K562 (cell line): ENCODE measurements at regions not wholly inside any gene's neighbourhood (a gene's known extent, or its start where the extent isn't known, plus 50 kb on each side); places are given as distances from the start of the nearest gene placed in this dataset.
A peak's percentile ranks its signal among the peaks of the same experiment; 100 is the strongest.

Experiments
- ATAC-seq: fragments of 200-7000 bp; cut with Tn5 transposase; 3 replicates; pipeline ENCODE4 v1.9.1; 2020; ENCODE audit warnings: moderate library complexity
- BruUV-seq: library from RNA; stranded (reverse); fragments of 400-500 nt; replicated peaks from 2 replicates; lab custom pipeline; 2021; lab: Mats Ljungman, UMichigan
- CTCF ChIA-PET: fragments of 300-600 bp; formaldehyde crosslinking; extraction: SDS; loops from one replicate; lab custom pipeline; 2021; ENCODE audit warnings: low intra/inter-chr PET ratio; lab: Yijun Ruan, JAX
- POLR2A ChIA-PET: fragments of 300-600, 350-650 bp; sonication (Branson Sonifier 250); formaldehyde crosslinking; extraction: SDS; loops from one replicate; lab custom pipeline; 2021; ENCODE audit warnings: antibody characterized with exemption, inconsistent platforms; lab: Yijun Ruan, JAX
- DNase-seq, 4 experiments: peaks; one replicate each; pipeline versions ENCODE4 v3.0.0 to v3.0.0-alpha.2; 2011 to 2018; ENCODE audit warnings: low spot score in 3 of 4, mixed read lengths in 3 of 4; ENCODE audit errors: extremely low read depth in 1 of 4
- FAIRE-seq: peaks from 2 replicates; lab custom pipeline; 2011; peaks lifted over from hg19 to GRCh38; lab: Jason Lieb, UNC
- H2AFZ ChIP-seq: 2 replicates; pipeline ENCODE4 v1.6.0; 2011; ENCODE audit warnings: low read depth, low read length, control low read depth, inconsistent platforms
- H3K27ac ChIP-seq: fragments of 200-600 bp; 3 replicates; pipeline ENCODE4 v1.8.0; 2011; ENCODE audit warnings: low read depth, mild to moderate bottlenecking, control low read depth, inconsistent platforms, low read length, moderate library complexity, mixed read lengths; ENCODE audit errors: extremely low read depth
- H3K27me3 ChIP-seq, 2 experiments: fragments of 300-600 bp in 1 of 2; 2 replicates in 1 of 2; 3 replicates in 1 of 2; pipeline versions ENCODE4 v1.6.0 to v1.8.0; 2011; ENCODE audit warnings: inconsistent platforms in 2 of 2, low read length in 2 of 2, mild to moderate bottlenecking in 1 of 2, mixed read lengths in 1 of 2, moderate library complexity in 1 of 2; ENCODE audit not compliant: control insufficient read depth in 2 of 2, insufficient read depth in 2 of 2
- H3K36me3 ChIP-seq: fragments of 300-600 bp; 3 replicates; pipeline ENCODE4 v1.8.0; 2011; ENCODE audit warnings: mild to moderate bottlenecking, low read length, inconsistent platforms; ENCODE audit not compliant: control insufficient read depth, insufficient read depth
- H3K4me1 ChIP-seq, 2 experiments: fragments of 200-600 bp in 1 of 2; replicated peaks in 1 of 2; 2 replicates in 1 of 2; 3 replicates in 1 of 2; pipeline versions ENCODE4 v1.5.1 to v1.8.0; 2011; ENCODE audit warnings: inconsistent platforms in 2 of 2, low read length in 2 of 2, mild to moderate bottlenecking in 1 of 2, mixed read lengths in 1 of 2, moderate library complexity in 1 of 2; ENCODE audit not compliant: control insufficient read depth in 2 of 2, insufficient read depth in 2 of 2
- H3K4me2 ChIP-seq: 2 replicates; pipeline ENCODE4 v1.6.1; 2011; ENCODE audit warnings: low read length, control low read depth, inconsistent platforms, mixed read lengths; ENCODE audit not compliant: insufficient read depth
- H3K4me3 ChIP-seq: fragments of 200-600 bp; sonication (generic), shearing (Covaris generic); 2 replicates; pipeline ENCODE4 v1.5.1; 2016; ENCODE audit warnings: control low read depth, inconsistent platforms
- H3K79me2 ChIP-seq: fragments of 200-600 bp; 3 replicates; pipeline ENCODE4 v1.8.0; 2011; ENCODE audit warnings: low read length, inconsistent platforms; ENCODE audit not compliant: control insufficient read depth, insufficient read depth
- H3K9ac ChIP-seq, 2 experiments: 2 replicates each; pipeline versions ENCODE4 v1.6.0 to v1.6.1; 2011; ENCODE audit warnings: low read depth in 2 of 2, low read length in 2 of 2, control low read depth in 1 of 2, inconsistent platforms in 1 of 2, mild to moderate bottlenecking in 1 of 2, mixed read lengths in 1 of 2; ENCODE audit not compliant: insufficient read depth in 1 of 2
- H3K9me1 ChIP-seq: one replicate; pipeline ENCODE4 v1.6.0; 2011; ENCODE audit warnings: inconsistent platforms, mild to moderate bottlenecking, low read length, moderate library complexity; ENCODE audit not compliant: control insufficient read depth, insufficient read depth
- H3K9me3 ChIP-seq: replicated peaks from 2 replicates; pipeline ENCODE4 v1.5.1; 2011; ENCODE audit warnings: low read depth, low read length, inconsistent platforms; ENCODE audit not compliant: control insufficient read depth, insufficient read depth
- H4K20me1 ChIP-seq: replicated peaks from 2 replicates; pipeline ENCODE4 v1.6.1; 2011; ENCODE audit warnings: low read length, inconsistent platforms, mixed read lengths; ENCODE audit not compliant: control insufficient read depth, insufficient read depth
- BRD9 ChIP-seq: fragments of 450-650 bp; IDR thresholded peaks from 2 replicates; pipeline ENCODE4 v1.6.1; 2018; ENCODE audit warnings: low read depth; ENCODE audit not compliant: partially characterized antibody
- CXXC5 ChIP-seq: fragments of 250-450 bp; sonication (Bioruptor Pico); IDR thresholded peaks from 2 replicates; pipeline ENCODE4 v1.8.0; 2022; ENCODE audit warnings: inconsistent platforms, mild to moderate bottlenecking, moderate library complexity
- DIDO1 ChIP-seq: fragments of 450-650 bp; IDR thresholded peaks from 2 replicates; pipeline ENCODE4 v1.6.1; 2016; ENCODE audit warnings: low read depth, missing biosample characterization, missing genetic modification characterization
- FOS ChIP-seq: IDR thresholded peaks from 3 replicates; pipeline ENCODE4 v1.6.1; 2011; ENCODE audit not compliant: insufficient read length; ENCODE audit errors: extremely low read depth
- HMGN3 ChIP-seq: IDR thresholded peaks from 2 replicates; pipeline ENCODE4 v1.6.1; 2011; ENCODE audit warnings: borderline replicate concordance, low read depth, mild to moderate bottlenecking, mixed read lengths, low read length; ENCODE audit not compliant: insufficient read length; ENCODE audit errors: extremely low read depth
- MAZ ChIP-seq, 2 experiments: fragments of 450-650 bp in 1 of 2; sonication (generic) in 1 of 2; formaldehyde crosslinking; IDR thresholded peaks in 1 of 2; conservative IDR thresholded peaks in 1 of 2; 2 replicates each; pipeline versions ENCODE4 v1.4.0 to v1.5.0; 2020; ENCODE audit warnings: mild to moderate bottlenecking in 1 of 2, missing genetic modification reagents in 1 of 2
- PCBP2 ChIP-seq: fragments of 200-400 bp; formaldehyde crosslinking; IDR thresholded peaks from 2 replicates; pipeline ENCODE4 v1.6.1; 2018; ENCODE audit warnings: low read length, low read depth, mild to moderate bottlenecking, moderate library complexity; ENCODE audit not compliant: poor library complexity, severe bottlenecking
- RAD21 ChIP-seq, 2 experiments: fragments of 250-450 bp in 1 of 2; fragments of 450-650 bp in 1 of 2; sonication (Bioruptor Pico) in 1 of 2; formaldehyde crosslinking in 1 of 2; IDR thresholded peaks in 1 of 2; conservative IDR thresholded peaks in 1 of 2; 2 replicates each; pipeline versions ENCODE4 v1.4.0 to v1.8.0; 2020 to 2022; ENCODE audit warnings: mild to moderate bottlenecking in 2 of 2, moderate library complexity in 1 of 2
- SMARCB1 ChIP-seq: IDR thresholded peaks from 2 replicates; pipeline ENCODE4 v1.6.1; 2011; ENCODE audit warnings: improper control_type of control experiment, low read depth; ENCODE audit not compliant: insufficient read length
- STAT5A ChIP-seq: IDR thresholded peaks from 2 replicates; pipeline ENCODE4 v1.6.1; 2012; ENCODE audit warnings: low read length, inconsistent platforms, borderline replicate concordance
- STAT5B ChIP-seq: fragments of 250-450 bp; sonication (Bioruptor Pico); IDR thresholded peaks from 2 replicates; pipeline ENCODE4 v1.8.0; 2021; ENCODE audit warnings: mild to moderate bottlenecking, inconsistent platforms
- TAF7 ChIP-seq: fragments of 450-650 bp; IDR thresholded peaks from 2 replicates; pipeline ENCODE4 v1.6.1; 2016; ENCODE audit warnings: missing genetic modification characterization, missing compliant biosample characterization
- ZNF165 ChIP-seq: fragments of 250-450 bp; sonication (Bioruptor Pico); IDR thresholded peaks from 2 replicates; pipeline ENCODE4 v1.4.0; 2020; ENCODE audit warnings: borderline replicate concordance
- ZNF436 ChIP-seq: fragments of 250-450, 450-650 bp; sonication (Bioruptor Pico); formaldehyde crosslinking; IDR thresholded peaks from 2 replicates; pipeline ENCODE4 v1.7.0; 2020; ENCODE audit warnings: mild to moderate bottlenecking
- WGBS: fragments of 100-300 bp; shearing (Covaris generic); methylation state at CpG from one replicate; pipeline ENCODE4 v1.1.6; 2016; ENCODE audit warnings: low coverage, mixed read lengths; ENCODE audit not compliant: insufficient coverage; ENCODE audit errors: missing lambda C conversion rate; 5-methylcytosine and 5-hydroxymethylcytosine counted together
- in situ Hi-C: fragments of 300-500 bp; cut with MboI; formaldehyde crosslinking; loops from 4 replicates; pipeline ENCODE4 v1.15.0; 2018; ENCODE audit warnings: inconsistent platforms, mixed read lengths
- intact Hi-C: fragments of 100-400 bp; cut with micrococcal nuclease; formaldehyde crosslinking; loops from 2 replicates; pipeline ENCODE4 v1.14.2; 2022
- TF ChIP-seq, protein P1 (sequence below): sonication (generic); formaldehyde crosslinking; IDR thresholded peaks from 2 replicates; pipeline ENCODE4 v1.8.1; 2023; ENCODE audit warnings: mild to moderate bottlenecking, missing genetic modification reagents

DNA sequence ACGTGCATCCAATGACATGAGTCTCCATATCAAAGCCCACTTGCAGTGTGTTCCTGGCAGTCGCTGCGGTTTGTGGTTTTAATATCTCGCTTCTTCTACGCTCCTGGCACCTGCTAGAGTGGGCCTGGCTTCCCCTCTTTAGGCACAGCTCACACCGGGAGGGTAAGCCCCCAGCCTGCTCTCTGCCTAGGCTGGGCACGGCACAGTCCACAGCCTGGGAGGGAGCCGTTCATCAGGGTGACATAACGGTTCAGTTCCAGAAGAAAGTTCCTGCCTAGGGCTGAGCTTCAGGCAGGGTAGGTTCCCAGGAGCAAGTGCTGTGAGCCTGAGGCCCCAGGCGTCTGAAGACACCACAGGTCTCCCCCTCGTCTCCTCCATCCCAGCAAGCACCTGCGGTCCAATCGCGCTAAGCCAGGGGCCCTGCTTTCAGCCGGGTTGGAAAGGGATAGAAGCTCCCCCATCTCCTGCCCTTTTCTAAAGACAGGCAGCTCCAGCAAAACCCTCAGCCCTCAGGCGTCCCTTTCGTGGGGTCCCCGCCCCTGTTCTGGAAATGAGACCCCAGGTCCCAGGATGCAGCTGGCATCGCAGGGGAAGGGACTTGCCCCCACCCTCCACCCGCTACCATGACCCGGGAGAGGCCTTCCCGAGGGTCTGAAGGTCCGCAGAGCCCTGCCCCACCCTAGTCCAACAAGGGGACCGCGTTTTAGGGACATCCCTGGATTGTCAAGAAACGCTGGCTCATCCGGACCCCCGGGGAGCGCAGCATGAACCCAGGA lies 121.6 kb upstream of the ZNF507 start (continued):
- TF ChIP-seq ZNF436 (CRISPR knock-in tag) (no peak), ZNF165 (CRISPR knock-in tag) (no peak), CXXC5 (CRISPR knock-in tag) (no peak), PCBP2 (no peak), STAT5A (no peak), STAT5B (no peak), FOS (no peak)

DNA sequence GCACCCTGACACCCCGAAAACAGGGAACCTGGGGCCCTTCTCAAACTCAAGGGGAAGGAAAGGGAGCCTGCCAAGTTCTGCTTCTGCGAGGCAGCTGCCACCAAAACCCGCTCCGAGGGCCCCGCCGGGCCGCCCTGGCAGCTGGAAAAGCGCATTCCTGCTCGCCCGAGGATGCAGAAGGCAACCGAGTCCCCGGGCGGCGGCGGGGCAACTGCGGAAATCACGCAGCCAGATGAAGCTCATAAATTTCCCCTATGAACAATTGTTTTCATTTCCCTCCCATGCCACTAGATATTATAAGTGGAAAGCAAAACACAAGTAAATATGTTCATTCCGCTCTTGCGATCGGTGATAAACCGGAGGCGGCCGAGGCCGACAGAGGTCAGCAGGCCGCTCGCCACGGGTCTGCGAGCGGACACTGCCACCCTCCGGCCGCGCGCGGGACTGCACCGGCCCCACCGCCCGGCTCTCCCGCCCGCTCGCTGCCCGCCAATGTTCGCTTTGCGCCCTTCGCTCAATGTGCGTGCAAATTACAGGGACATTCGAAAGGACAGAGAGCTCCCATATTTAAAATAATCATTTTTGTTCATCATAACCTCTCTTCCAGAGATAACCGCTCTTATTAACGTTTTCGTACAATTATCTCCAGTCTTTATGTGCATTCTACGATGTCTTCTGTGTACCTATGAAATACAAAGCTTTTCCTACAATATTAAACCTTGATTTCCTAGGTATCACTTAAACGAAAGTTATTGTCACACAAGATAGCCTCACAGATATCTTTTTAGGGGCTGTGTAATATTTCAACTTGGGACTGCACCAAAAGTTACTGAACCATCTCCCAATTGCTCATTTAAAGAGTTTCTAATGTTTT lies 120.8 kb upstream of the ZNF507 start:
- POLR2A ChIA-PET, result no interaction called here
- peaks cover 3 to 30% of the 10 kb centered on the region in 2 experiments; a peak in 3 of 5 replicates for H3K27me3 ChIP-seq
- H3K9me1 ChIP-seq, result no peaks in the 10 kb centered on the region
- intact Hi-C loops (loop anchor here (2.0 to 10.0 kb wide), 2 partner anchors 550 to 1542 kb away; no protein-coding TSS in a partner anchor), in situ Hi-C loops (loop anchor here (10.0 kb wide), 1 partner anchor 1540 kb away; no protein-coding TSS in a partner anchor)
- WGBS, result 17% methylated on average over 45 of the region's 51 CpGs
- ATAC-seq (peak; percentile 99), DNase-seq (peak; percentile 73 to 88 (median 86)), FAIRE-seq (peak; percentile 65)
- no peak overlapping the region for H3K27ac ChIP-seq
- peaks cover 0 to 10% of the 10 kb centered on the region in 2 experiments; a peak in 1 of 5 replicates for H3K4me1 ChIP-seq
- no TSS peak for BruUV-seq
- H2AFZ ChIP-seq, result no peak overlapping the region
- no peak overlapping the region for H3K4me2 ChIP-seq
- no peak overlapping the region for H3K4me3 ChIP-seq
- no peaks in the 10 kb centered on the region for H4K20me1 ChIP-seq
- H3K36me3 ChIP-seq, result no peaks in the 10 kb centered on the region
- no peak overlapping the region for H3K9ac ChIP-seq
- H3K9me3 ChIP-seq, result no peaks in the 10 kb centered on the region
- H3K79me2 ChIP-seq, result no peaks in the 10 kb centered on the region
- CTCF ChIA-PET, result interaction anchor here (0.6 to 2.0 kb wide), 4 partner anchors 549 to 1556 kb away, joined by 3 to 11 read pairs (median 3); no protein-coding TSS in a partner anchor
- TF ChIP-seq MAZ (CRISPR knock-in tag; conservative IDR thresholded peaks at IDR 0.05 in 1 of 2, IDR thresholded peaks at IDR 0.05 in 1 of 2), result 0 out of 4 replicates have a peak, but pooled peaks of 1 of the 2 experiments have one; percentile 30
- TF ChIP-seq TAF7 (tag), result no peak
- peak; percentile 20 for TF ChIP-seq HMGN3
- peak; percentile 88 to 95 for TF ChIP-seq RAD21 (CRISPR knock-in tag; conservative IDR thresholded peaks at IDR 0.05 in 1 of 2, IDR thresholded peaks at IDR 0.05 in 1 of 2)
- TF ChIP-seq, protein P1, sequence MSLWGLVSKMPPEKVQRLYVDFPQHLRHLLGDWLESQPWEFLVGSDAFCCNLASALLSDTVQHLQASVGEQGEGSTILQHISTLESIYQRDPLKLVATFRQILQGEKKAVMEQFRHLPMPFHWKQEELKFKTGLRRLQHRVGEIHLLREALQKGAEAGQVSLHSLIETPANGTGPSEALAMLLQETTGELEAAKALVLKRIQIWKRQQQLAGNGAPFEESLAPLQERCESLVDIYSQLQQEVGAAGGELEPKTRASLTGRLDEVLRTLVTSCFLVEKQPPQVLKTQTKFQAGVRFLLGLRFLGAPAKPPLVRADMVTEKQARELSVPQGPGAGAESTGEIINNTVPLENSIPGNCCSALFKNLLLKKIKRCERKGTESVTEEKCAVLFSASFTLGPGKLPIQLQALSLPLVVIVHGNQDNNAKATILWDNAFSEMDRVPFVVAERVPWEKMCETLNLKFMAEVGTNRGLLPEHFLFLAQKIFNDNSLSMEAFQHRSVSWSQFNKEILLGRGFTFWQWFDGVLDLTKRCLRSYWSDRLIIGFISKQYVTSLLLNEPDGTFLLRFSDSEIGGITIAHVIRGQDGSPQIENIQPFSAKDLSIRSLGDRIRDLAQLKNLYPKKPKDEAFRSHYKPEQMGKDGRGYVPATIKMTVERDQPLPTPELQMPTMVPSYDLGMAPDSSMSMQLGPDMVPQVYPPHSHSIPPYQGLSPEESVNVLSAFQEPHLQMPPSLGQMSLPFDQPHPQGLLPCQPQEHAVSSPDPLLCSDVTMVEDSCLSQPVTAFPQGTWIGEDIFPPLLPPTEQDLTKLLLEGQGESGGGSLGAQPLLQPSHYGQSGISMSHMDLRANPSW (CRISPR knock-in tag), result no peak
- no peak for TF ChIP-seq SMARCB1
- TF ChIP-seq BRD9, result no peak
- TF ChIP-seq DIDO1 (tag), result no peak
